ENCODE measurements at regions not wholly inside any gene's neighbourhood (a gene's known extent, or its start where the extent isn't known, plus 50 kb on each side); places are given as distances from the start of the nearest gene placed in this dataset.

GRCh38 chr13:103876571-103876970, 810.4 kb upstream of the SLC10A2 start:
- TF ChIP-seq ZNF274 (IDR thresholded peaks at IDR 0.05; ENCODE audit: low read depth, low read length), result no peak
- TF ChIP-seq YY1 (IDR thresholded peaks at IDR 0.05; ENCODE audit: insufficient read depth, insufficient read length), result no peak
- no peak for TF ChIP-seq SUZ12 (IDR thresholded peaks at IDR 0.05; ENCODE audit: extremely low read depth, insufficient read depth, insufficient read length)
